ENCODE measurements at regions not wholly inside any gene's neighbourhood (a gene's known extent, or its start where the extent isn't known, plus 50 kb on each side); places are given as distances from the start of the nearest gene placed in this dataset.
"Not testable (repeated sequence)": the region's sequence is repeated elsewhere in the genome, so short reads cannot be mapped to it uniquely, and the experiment has no call there.

- DNase-seq: not testable (repeated sequence)
These were observed 199.2 kb upstream of the PZP start for GRCh38 chr12:9407425-9407748.

GRCh38 chr12:9406564-9407424 is 198.6 kb upstream of the PZP start:
- no peak for DNase-seq

- DNase-seq: no peak
These were observed 197.8 kb upstream of the PZP start for GRCh38 chr12:9405886-9406563.

- no peak for DNase-seq
These were observed 196.5 kb upstream of the PZP start for GRCh38 chr12:9404469-9405260.

- no peak for DNase-seq
These were observed 195.8 kb upstream of the PZP start for GRCh38 chr12:9404031-9404430.

GRCh38 chr12:9402432-9403040 is 194.3 kb upstream of the PZP start:
- not testable (repeated sequence) for DNase-seq

- not testable (repeated sequence) for DNase-seq
These were observed 188.2 kb upstream of the PZP start for GRCh38 chr12:9396367-9396766.

- DNase-seq: not testable (repeated sequence)
These were observed 187.0 kb upstream of the PZP start for GRCh38 chr12:9395220-9395619.

GRCh38 chr12:9392842-9393241 is 184.6 kb upstream of the PZP start:
- no peak for DNase-seq

GRCh38 chr12:9391815-9392214 is 183.6 kb upstream of the PZP start:
- DNase-seq: no peak

- no peak for DNase-seq
These were observed 182.6 kb upstream of the PZP start for GRCh38 chr12:9390761-9391160.

- no peak for DNase-seq
These were observed 181.6 kb upstream of the PZP start for GRCh38 chr12:9389796-9390195.

GRCh38 chr12:9388379-9388778 is 180.2 kb upstream of the PZP start:
- DNase-seq: no peak

- DNase-seq: no peak
These were observed 179.3 kb upstream of the PZP start for GRCh38 chr12:9387450-9387849.

- DNase-seq: no peak
These were observed 175.4 kb upstream of the PZP start for GRCh38 chr12:9383585-9383984.

- no peak for DNase-seq
These were observed 173.4 kb upstream of the PZP start for GRCh38 chr12:9381619-9382018.

GRCh38 chr12:9380650-9381049 is 172.5 kb upstream of the PZP start:
- no peak for DNase-seq

- DNase-seq: no peak
These were observed 171.0 kb upstream of the PZP start for GRCh38 chr12:9379023-9379742.

- no peak for DNase-seq
These were observed 170.2 kb upstream of the PZP start for GRCh38 chr12:9378430-9378835.

GRCh38 chr12:9372202-9372601 is 164.0 kb upstream of the PZP start:
- DNase-seq: no peak

- no peak for DNase-seq
These were observed 159.6 kb upstream of the PZP start for GRCh38 chr12:9367828-9368227.

- DNase-seq: no peak
These were observed 159.0 kb upstream of the PZP start for GRCh38 chr12:9367201-9367600.

- DNase-seq: no peak
These were observed 157.1 kb upstream of the PZP start for GRCh38 chr12:9365296-9365695.
